GM12878 (cell line): ENCODE measurements at regions not wholly inside any gene's neighbourhood (a gene's known extent, or its start where the extent isn't known, plus 50 kb on each side); places are given as distances from the start of the nearest gene placed in this dataset.

ENCODE experiments used
- ATAC-seq: fragments of 200-7000 bp; cut with Tn5 transposase; 3 replicates; pipeline ENCODE4 v1.9.1; 2020; ENCODE audit warnings: mild to moderate bottlenecking, moderate library complexity
- BruUV-seq: library from RNA; stranded (reverse); fragments of 400-500 nt; replicated peaks from 2 replicates; lab custom pipeline; 2021; lab: Mats Ljungman, UMichigan
- CTCF ChIA-PET: fragments of 300-600 bp; sonication (Branson Sonifier 250); formaldehyde crosslinking; extraction: SDS; loops from one replicate; lab custom pipeline; 2021; ENCODE audit warnings: inconsistent platforms; lab: Yijun Ruan, JAX
- POLR2A ChIA-PET: fragments of 350-600 bp; formaldehyde crosslinking; extraction: SDS; loops from one replicate; lab custom pipeline; 2021; ENCODE audit warnings: inconsistent platforms; lab: Charles Lee
- RAD21 ChIA-PET: fragments of 300-600 bp; sonication (Branson Sonifier 250); formaldehyde crosslinking; loops from one replicate; lab custom pipeline; 2023; ENCODE audit warnings: antibody characterized with exemption; ENCODE audit not compliant: unreplicated experiment; lab: Charles Lee
- SMC1A ChIA-PET: fragments of 300-600 bp; sonication (Branson Sonifier 250); formaldehyde crosslinking; loops from one replicate; lab custom pipeline; 2023; ENCODE audit not compliant: unreplicated experiment, uncharacterized antibody; lab: Charles Lee
- DNase-seq: peaks from one replicate; pipeline ENCODE4 v3.0.0-alpha.2; 2011; ENCODE audit warnings: low read depth, low spot score
- FAIRE-seq: peaks from 3 replicates; lab custom pipeline; 2011; peaks lifted over from hg19 to GRCh38; lab: Jason Lieb, UNC
- H2AFZ ChIP-seq: 2 replicates; pipeline ENCODE4 v1.6.0; 2011; ENCODE audit warnings: low read depth, low read length, control low read depth; ENCODE audit not compliant: control insufficient read depth
- H3K27ac ChIP-seq: 2 replicates; pipeline ENCODE4 v1.5.1; 2011; ENCODE audit warnings: control low read depth; ENCODE audit not compliant: control insufficient read depth, insufficient read depth
- H3K27me3 ChIP-seq, 2 experiments: replicated peaks in 1 of 2; 2 replicates each; pipeline versions ENCODE4 v1.6.0 to v1.6.1; 2011; ENCODE audit warnings: low read length in 1 of 2; ENCODE audit not compliant: control insufficient read depth in 2 of 2, insufficient read depth in 2 of 2
- H3K36me3 ChIP-seq, 2 experiments: 2 replicates each; pipeline ENCODE4 v1.5.1; 2011; ENCODE audit warnings: low read length in 1 of 2; ENCODE audit not compliant: control insufficient read depth in 2 of 2, insufficient read depth in 2 of 2
- H3K4me1 ChIP-seq: 2 replicates; pipeline ENCODE4 v1.6.1; 2011; ENCODE audit warnings: mild to moderate bottlenecking, low read length, moderate library complexity, mixed read lengths; ENCODE audit not compliant: control insufficient read depth, insufficient read depth
- H3K4me2 ChIP-seq: 2 replicates; pipeline ENCODE4 v1.6.0; 2011; ENCODE audit warnings: control low read depth; ENCODE audit not compliant: control insufficient read depth, insufficient read depth
- H3K4me3 ChIP-seq: fragments of 200-600 bp; sonication (generic); 2 replicates; pipeline ENCODE4 v1.5.1; 2016
- H3K79me2 ChIP-seq: 2 replicates; pipeline ENCODE4 v1.6.0; 2011; ENCODE audit warnings: low read length; ENCODE audit not compliant: control insufficient read depth, insufficient read depth
- H3K9ac ChIP-seq: 2 replicates; pipeline ENCODE4 v1.8.0; 2011; ENCODE audit warnings: low read length, control low read depth, mixed read lengths; ENCODE audit not compliant: control insufficient read depth, insufficient read depth
- H3K9me3 ChIP-seq: replicated peaks from 3 replicates; pipeline ENCODE4 v1.5.1; 2011; ENCODE audit warnings: mild to moderate bottlenecking, low read length; ENCODE audit not compliant: control insufficient read depth, insufficient read depth
- H4K20me1 ChIP-seq: 2 replicates; pipeline ENCODE4 v1.6.0; 2011; ENCODE audit not compliant: control insufficient read depth, insufficient read depth
- BMI1 ChIP-seq: fragments of 450-650 bp; IDR thresholded peaks from 2 replicates; pipeline ENCODE4 v1.6.1; 2016; ENCODE audit warnings: mild to moderate bottlenecking, moderate library complexity, borderline replicate concordance
- CREM ChIP-seq: IDR thresholded peaks from 2 replicates; pipeline ENCODE4 v1.6.1; 2014; ENCODE audit warnings: antibody characterized with exemption, low read depth
- E2F4 ChIP-seq: IDR thresholded peaks from 2 replicates; pipeline ENCODE4 v1.6.1; 2012; ENCODE audit warnings: low read depth, low read length, improper control_type of control experiment
- EP300 ChIP-seq, 2 experiments: fragments of 150-350 bp in 1 of 2; IDR thresholded peaks; 2 replicates each; pipeline ENCODE4 v1.6.1; 2011 to 2012; ENCODE audit warnings: low read depth in 2 of 2, low read length in 2 of 2, borderline replicate concordance in 1 of 2, improper control_type of control experiment in 1 of 2, inconsistent platforms in 1 of 2; ENCODE audit not compliant: control insufficient read depth in 1 of 2
- JUNB ChIP-seq: IDR thresholded peaks from 2 replicates; pipeline ENCODE4 v1.6.1; 2016; ENCODE audit warnings: antibody characterized with exemption, mild to moderate bottlenecking
- PAX5 ChIP-seq: IDR thresholded peaks from 2 replicates; pipeline ENCODE4 v1.6.1; 2011; ENCODE audit warnings: low read depth, low read length, borderline replicate concordance
- POLR2AphosphoS5 ChIP-seq: IDR thresholded peaks from 2 replicates; pipeline ENCODE4 v1.6.1; 2011; ENCODE audit warnings: mild to moderate bottlenecking, low read length, inconsistent platforms
- USF1 ChIP-seq: IDR thresholded peaks from 2 replicates; pipeline ENCODE4 v1.6.1; 2011; ENCODE audit warnings: borderline replicate concordance, low read depth, mild to moderate bottlenecking, moderate library complexity, mixed read lengths, low read length; ENCODE audit not compliant: insufficient read depth; ENCODE audit errors: extremely low read length
- WGBS: methylation state at CpG from one replicate; pipeline ENCODE4 v1.1.6; 2016; ENCODE audit warnings: low lambda C conversion rate; ENCODE audit not compliant: insufficient replicate concordance, insufficient coverage; ENCODE audit errors: missing lambda C conversion rate; 5-methylcytosine and 5-hydroxymethylcytosine counted together
- in situ Hi-C: fragments of 300-500 bp; cut with MboI; formaldehyde crosslinking; loops from 9 replicates; pipeline ENCODE4 v1.14.3; 2018; ENCODE audit warnings: mixed read lengths
- intact Hi-C: fragments of 100-400 bp; cut with micrococcal nuclease; formaldehyde crosslinking; loops from one replicate; pipeline ENCODE4 v1.14.2; 2022; ENCODE audit not compliant: unreplicated experiment
- TF ChIP-seq, protein P1 (sequence below): fragments of 450-650 bp; IDR thresholded peaks from 2 replicates; pipeline ENCODE4 v1.6.1; 2017; ENCODE audit warnings: low read depth, mild to moderate bottlenecking, moderate library complexity
- TF ChIP-seq, protein P2 (sequence below): fragments of 450-650 bp; formaldehyde crosslinking; IDR thresholded peaks from 2 replicates; pipeline ENCODE4 v1.4.0; 2022; ENCODE audit warnings: mild to moderate bottlenecking, moderate library complexity

DNA sequence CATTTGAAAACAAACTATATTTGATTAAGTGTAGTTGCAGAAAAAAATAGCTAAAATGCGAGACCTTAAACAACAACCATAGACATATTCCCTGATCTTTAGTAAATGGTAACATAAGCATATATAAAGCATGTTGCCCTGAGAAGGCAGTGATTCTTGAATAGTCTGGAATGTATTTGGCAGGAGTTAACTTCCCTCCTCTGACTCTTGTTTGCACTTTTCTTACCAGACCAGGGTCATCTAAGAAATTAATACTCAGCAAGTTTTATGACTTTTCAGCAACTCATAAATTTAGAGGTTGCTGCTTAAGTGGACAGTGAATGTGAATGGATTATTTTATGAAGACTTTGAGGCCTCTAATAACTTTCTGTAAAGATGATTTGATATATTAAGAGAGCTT lies 55.3 kb upstream of the NUDT12 start:
- ChIA-PET CTCF (interaction anchor here (0.7 kb wide), 1 partner anchor 298 kb away, joined by 3 read pairs; no protein-coding TSS in a partner anchor), POLR2A (no interaction called here), SMC1A (no interaction called here), RAD21 (no interaction called here)
- in situ Hi-C loops (no loop called here), intact Hi-C loops (no loop called here)
- Histone ChIP-seq H3K27me3 (no peaks in the 10 kb centered on the region), H3K4me1 (no peaks in the 10 kb centered on the region), H3K79me2 (no peaks in the 10 kb centered on the region), H4K20me1 (no peaks in the 10 kb centered on the region), H3K9ac (no peak overlapping the region), H2AFZ (no peak overlapping the region), H3K4me3 (no peak overlapping the region), H3K9me3 (no peaks in the 10 kb centered on the region), H3K27ac (no peak overlapping the region), H3K36me3 (no peaks in the 10 kb centered on the region), H3K4me2 (no peak overlapping the region)
- DNase-seq = no peak
- no peak for ATAC-seq
- no peak for TF ChIP-seq PAX5
- TF ChIP-seq EP300 (IDR thresholded peaks at IDR 0.05; ENCODE audit: borderline replicate concordance in 1 of 2, control insufficient read depth in 1 of 2, low read depth in 2 of 2, low read length in 2 of 2) = no peak
- TF ChIP-seq BMI1 = no peak
- TF ChIP-seq, protein P1, sequence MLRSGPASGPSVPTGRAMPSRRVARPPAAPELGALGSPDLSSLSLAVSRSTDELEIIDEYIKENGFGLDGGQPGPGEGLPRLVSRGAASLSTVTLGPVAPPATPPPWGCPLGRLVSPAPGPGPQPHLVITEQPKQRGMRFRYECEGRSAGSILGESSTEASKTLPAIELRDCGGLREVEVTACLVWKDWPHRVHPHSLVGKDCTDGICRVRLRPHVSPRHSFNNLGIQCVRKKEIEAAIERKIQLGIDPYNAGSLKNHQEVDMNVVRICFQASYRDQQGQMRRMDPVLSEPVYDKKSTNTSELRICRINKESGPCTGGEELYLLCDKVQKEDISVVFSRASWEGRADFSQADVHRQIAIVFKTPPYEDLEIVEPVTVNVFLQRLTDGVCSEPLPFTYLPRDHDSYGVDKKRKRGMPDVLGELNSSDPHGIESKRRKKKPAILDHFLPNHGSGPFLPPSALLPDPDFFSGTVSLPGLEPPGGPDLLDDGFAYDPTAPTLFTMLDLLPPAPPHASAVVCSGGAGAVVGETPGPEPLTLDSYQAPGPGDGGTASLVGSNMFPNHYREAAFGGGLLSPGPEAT = no peak
- no peak for TF ChIP-seq CREM
- no peak for TF ChIP-seq POLR2AphosphoS5
- TF ChIP-seq E2F4 = no peak
- TF ChIP-seq JUNB = no peak
- TF ChIP-seq, protein P2, sequence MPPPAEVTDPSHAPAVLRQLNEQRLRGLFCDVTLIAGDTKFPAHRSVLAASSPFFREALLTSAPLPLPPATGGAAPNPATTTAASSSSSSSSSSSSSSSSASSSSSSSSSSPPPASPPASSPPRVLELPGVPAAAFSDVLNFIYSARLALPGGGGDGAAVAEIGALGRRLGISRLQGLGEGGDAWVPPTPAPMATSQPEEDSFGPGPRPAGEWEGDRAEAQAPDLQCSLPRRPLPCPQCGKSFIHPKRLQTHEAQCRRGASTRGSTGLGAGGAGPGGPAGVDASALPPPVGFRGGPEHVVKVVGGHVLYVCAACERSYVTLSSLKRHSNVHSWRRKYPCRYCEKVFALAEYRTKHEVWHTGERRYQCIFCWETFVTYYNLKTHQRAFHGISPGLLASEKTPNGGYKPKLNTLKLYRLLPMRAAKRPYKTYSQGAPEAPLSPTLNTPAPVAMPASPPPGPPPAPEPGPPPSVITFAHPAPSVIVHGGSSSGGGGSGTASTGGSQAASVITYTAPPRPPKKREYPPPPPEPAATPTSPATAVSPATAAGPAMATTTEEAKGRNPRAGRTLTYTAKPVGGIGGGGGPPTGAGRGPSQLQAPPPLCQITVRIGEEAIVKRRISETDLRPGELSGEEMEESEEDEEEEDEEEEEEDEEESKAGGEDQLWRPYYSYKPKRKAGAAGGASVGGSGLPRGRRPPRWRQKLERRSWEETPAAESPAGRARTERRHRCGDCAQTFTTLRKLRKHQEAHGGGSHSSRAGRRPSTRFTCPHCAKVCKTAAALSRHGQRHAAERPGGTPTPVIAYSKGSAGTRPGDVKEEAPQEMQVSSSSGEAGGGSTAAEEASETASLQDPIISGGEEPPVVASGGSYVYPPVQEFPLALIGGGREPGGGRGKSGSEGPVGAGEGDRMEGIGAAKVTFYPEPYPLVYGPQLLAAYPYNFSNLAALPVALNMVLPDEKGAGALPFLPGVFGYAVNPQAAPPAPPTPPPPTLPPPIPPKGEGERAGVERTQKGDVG (CRISPR knock-in tag) = no peak
- TF ChIP-seq USF1 = no peak
- BruUV-seq = no TSS peak
- 9% methylated on average over 1 of the region's 1 CpG for WGBS
- no peak for FAIRE-seq
